HCT116 (cell line): ENCODE measurements at regions not wholly inside any gene's neighbourhood (a gene's known extent, or its start where the extent isn't known, plus 50 kb on each side); places are given as distances from the start of the nearest gene placed in this dataset.

Experiments used
- POLR2A ChIP-seq: IDR thresholded peaks from 2 replicates; pipeline ENCODE4 v1.7.0; 2011; ENCODE audit warnings: borderline replicate concordance; ENCODE audit not compliant: insufficient read depth, insufficient read length; ENCODE audit errors: extremely low read depth
- TF ChIP-seq, protein P1 (sequence below), 3 experiments: fragments of 200-600 bp in 1 of 3; sonication (generic) in 1 of 3; IDR thresholded peaks in 2 of 3; conservative IDR thresholded peaks in 1 of 3; 2 replicates each; pipeline ENCODE4 v1.5.1; 2012 to 2017; ENCODE audit warnings: low read depth in 2 of 3, low read length in 2 of 3, antibody characterized with exemption in 1 of 3, borderline replicate concordance in 1 of 3, control low read depth in 1 of 3, mild to moderate bottlenecking in 1 of 3, mixed read lengths in 1 of 3, mixed run types in 1 of 3, moderate library complexity in 1 of 3; ENCODE audit not compliant: insufficient read depth in 1 of 3
- TF ChIP-seq, protein P2 (sequence below): IDR thresholded peaks from 2 replicates; pipeline ENCODE4 v1.6.1; 2012; ENCODE audit warnings: low read depth

DNA sequence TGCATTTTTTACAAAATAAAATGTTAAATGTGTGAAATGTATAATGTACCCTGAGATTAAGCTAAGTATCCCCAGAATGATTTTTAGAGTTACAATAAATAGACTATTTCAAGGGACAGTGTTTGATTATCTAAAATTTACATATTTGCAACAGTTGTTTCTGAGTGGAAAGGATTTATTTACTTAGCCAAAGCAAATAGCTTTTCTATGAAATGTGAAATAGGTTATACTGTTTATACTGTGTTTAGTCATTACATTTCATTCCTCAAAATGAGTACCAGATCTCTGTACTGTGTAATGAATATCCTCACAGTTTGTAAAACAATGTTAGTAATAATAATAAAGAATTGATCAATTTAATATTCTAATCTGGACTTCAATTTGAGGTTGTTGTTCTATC, 1019.0 kb downstream of the NR2F1-AS1 start:
- TF ChIP-seq, protein P1, sequence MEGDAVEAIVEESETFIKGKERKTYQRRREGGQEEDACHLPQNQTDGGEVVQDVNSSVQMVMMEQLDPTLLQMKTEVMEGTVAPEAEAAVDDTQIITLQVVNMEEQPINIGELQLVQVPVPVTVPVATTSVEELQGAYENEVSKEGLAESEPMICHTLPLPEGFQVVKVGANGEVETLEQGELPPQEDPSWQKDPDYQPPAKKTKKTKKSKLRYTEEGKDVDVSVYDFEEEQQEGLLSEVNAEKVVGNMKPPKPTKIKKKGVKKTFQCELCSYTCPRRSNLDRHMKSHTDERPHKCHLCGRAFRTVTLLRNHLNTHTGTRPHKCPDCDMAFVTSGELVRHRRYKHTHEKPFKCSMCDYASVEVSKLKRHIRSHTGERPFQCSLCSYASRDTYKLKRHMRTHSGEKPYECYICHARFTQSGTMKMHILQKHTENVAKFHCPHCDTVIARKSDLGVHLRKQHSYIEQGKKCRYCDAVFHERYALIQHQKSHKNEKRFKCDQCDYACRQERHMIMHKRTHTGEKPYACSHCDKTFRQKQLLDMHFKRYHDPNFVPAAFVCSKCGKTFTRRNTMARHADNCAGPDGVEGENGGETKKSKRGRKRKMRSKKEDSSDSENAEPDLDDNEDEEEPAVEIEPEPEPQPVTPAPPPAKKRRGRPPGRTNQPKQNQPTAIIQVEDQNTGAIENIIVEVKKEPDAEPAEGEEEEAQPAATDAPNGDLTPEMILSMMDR (IDR thresholded peaks at IDR 0.05 in 2 of 3, conservative IDR thresholded peaks at IDR 0.05 in 1 of 3; ENCODE audit: borderline replicate concordance in 1 of 3, insufficient read depth in 1 of 3, low read depth in 2 of 3, low read length in 2 of 3): no peak
- TF ChIP-seq, protein P2, sequence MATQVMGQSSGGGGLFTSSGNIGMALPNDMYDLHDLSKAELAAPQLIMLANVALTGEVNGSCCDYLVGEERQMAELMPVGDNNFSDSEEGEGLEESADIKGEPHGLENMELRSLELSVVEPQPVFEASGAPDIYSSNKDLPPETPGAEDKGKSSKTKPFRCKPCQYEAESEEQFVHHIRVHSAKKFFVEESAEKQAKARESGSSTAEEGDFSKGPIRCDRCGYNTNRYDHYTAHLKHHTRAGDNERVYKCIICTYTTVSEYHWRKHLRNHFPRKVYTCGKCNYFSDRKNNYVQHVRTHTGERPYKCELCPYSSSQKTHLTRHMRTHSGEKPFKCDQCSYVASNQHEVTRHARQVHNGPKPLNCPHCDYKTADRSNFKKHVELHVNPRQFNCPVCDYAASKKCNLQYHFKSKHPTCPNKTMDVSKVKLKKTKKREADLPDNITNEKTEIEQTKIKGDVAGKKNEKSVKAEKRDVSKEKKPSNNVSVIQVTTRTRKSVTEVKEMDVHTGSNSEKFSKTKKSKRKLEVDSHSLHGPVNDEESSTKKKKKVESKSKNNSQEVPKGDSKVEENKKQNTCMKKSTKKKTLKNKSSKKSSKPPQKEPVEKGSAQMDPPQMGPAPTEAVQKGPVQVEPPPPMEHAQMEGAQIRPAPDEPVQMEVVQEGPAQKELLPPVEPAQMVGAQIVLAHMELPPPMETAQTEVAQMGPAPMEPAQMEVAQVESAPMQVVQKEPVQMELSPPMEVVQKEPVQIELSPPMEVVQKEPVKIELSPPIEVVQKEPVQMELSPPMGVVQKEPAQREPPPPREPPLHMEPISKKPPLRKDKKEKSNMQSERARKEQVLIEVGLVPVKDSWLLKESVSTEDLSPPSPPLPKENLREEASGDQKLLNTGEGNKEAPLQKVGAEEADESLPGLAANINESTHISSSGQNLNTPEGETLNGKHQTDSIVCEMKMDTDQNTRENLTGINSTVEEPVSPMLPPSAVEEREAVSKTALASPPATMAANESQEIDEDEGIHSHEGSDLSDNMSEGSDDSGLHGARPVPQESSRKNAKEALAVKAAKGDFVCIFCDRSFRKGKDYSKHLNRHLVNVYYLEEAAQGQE: no peak
- no peak for TF ChIP-seq POLR2A
